G401 (cell line): ENCODE measurements at regions not wholly inside any gene's neighbourhood (a gene's known extent, or its start where the extent isn't known, plus 50 kb on each side); places are given as distances from the start of the nearest gene placed in this dataset.

Source experiments
- DNase-seq: peaks from one replicate; pipeline ENCODE4 v3.0.0-alpha.2; 2015; ENCODE audit warnings: low spot score
- in situ Hi-C: cut with HindIII; loops from 2 replicates; pipeline ENCODE4 v1.10.0; 2016; ENCODE audit warnings: low sequenced_read_pairs, mixed read lengths

DNA sequence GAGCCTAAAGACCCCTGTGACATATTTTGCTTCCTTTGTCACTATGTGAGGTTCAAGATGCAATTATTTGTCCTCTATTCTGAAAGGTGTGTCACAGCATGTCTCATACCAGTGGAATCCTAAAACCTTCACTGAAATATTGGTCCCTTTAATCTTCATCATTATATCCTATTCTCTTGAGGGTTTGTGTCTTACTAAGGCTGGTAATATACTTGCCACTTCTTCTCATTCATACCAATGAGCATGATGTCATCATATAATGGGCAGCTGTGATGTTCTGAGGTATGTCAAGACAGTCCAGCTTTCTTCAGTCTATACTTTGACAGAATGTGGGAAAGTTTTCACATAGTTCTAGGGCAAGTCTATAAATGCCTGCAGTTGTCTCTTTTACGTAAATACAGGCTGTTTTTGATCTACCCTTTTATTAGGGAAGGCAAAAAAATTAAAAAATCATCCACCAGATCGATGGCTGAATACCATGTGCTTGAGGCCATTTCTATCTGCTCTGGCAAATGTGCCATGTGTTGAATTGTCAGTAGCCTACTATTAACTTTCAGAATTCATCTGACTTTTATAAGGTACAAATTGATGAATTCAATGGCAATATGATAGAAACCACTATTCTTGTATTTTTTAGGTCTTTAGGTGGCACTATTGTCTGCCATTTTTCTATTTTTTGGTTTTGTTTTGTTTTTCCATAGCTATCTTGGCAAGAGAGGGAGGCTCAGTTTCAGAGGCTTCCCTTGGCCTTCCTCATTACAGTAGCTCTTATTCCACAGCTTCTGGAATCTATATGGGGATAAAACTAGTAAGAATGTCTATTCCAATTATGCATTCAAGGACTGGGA lies 209.0 kb downstream of the PPARGC1A start:
- peak; percentile 20 for DNase-seq
- in situ Hi-C loops: no loop called here

DNA sequence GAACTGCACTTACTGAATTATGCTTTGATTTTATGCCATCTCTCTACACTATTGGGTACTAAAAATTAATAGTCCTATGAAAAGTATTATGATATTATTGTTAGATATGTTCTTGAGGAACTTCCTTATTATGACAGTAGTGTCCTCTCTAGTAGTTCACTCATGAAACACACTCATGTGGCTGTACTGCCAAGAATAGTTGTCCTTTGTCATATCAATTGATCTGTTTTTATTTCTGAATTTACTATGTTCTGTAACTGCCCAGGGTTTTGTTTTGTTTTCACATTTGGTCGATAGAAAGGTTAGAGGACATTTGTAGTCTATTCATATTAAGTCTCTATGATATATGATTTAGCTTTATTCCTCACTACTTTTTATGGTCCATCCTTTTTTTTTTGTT lies 215.2 kb downstream of the PPARGC1A start:
- in situ Hi-C loops: no loop called here
- no peak for DNase-seq

DNA sequence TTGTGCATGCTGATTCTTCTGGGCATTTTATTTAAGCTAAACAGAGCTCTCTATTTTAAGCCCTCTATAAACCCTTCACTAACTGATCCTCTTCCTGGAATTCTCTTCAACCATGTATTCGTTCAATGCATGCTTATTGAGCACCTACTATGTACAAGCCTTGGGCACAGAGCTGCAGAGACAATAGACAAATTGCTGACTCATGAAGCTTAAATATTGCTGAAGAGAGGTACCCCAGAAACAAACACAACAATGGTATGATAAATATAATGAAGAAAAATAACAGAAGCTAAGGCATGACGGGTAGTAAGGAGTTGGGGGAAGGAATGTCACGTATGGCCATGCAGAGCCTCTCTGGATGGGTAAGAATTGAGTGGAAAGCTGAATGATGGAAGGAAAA lies 222.2 kb downstream of the PPARGC1A start:
- no peak for DNase-seq

GRCh38 chr4:23660865-23661264 lies 229.0 kb downstream of the PPARGC1A start:
- in situ Hi-C loops: no loop called here
- DNase-seq: no peak

More for the DNA sequence above, 222.2 kb downstream of the PPARGC1A start:
- in situ Hi-C loops: no loop called here

DNA sequence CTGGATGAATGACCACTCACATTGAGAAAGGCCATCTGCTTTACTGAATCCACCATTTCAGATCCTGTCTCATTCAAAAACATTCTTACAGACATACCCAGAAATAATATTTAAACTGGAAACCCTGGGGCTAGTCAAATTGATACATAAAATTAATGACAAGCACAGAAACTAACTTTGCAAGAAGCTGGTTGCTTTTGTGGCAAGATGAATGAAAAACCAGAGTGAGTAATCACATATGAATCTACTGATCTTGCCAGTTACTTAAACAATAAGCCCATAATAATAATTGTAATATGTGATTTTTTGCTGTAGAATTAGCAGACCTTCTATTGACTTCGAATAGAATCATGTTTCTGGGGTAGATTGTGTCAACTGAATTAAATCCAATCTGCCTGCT lies 235.1 kb downstream of the PPARGC1A start:
- DNase-seq: no peak
- in situ Hi-C loops: no loop called here

DNA sequence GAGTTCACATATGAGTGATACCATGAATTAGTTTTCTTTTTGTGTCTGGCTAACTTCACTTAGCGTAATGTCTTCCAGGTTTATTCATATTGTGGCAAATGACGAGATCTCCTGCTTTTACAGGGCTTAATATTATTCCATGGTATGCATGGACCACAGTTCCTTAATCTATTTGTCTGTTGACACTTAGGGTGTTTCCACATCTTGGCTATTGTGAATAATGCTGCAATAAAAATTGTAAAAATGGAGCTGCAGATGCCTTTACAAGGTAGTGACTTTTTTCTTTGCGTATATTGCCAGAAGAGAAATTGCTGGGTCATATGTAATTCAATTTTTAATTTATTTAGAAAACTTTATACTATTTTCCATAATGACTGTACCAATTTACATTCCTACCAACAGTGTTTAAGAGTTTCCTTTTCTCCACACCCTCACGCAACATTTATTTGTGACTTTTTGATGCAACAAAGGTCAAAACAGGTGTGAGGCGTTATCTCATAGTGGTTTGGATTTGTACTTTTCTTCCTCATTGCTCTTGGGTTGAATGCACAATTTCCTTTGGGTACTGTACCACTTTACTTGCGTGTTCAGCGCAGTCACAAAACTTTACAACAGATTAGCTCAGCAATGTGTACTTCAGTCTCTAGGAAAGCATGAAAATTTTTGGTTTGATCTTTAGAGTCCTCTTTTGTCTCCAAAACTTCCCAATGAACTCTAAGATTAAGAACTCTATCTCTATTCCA lies 240.8 kb downstream of the PPARGC1A start:
- in situ Hi-C loops: no loop called here
- no peak for DNase-seq

- in situ Hi-C loops: no loop called here
- no peak for DNase-seq
Measured at GRCh38 chr4:23635468-23635867, 254.4 kb downstream of the PPARGC1A start.

- in situ Hi-C loops: no loop called here
- DNase-seq: no peak
Measured at GRCh38 chr4:23631255-23631950, 258.4 kb downstream of the PPARGC1A start.

- in situ Hi-C loops: no loop called here
- no peak for DNase-seq
Measured at GRCh38 chr4:23630110-23630509, 259.7 kb downstream of the PPARGC1A start.

DNA sequence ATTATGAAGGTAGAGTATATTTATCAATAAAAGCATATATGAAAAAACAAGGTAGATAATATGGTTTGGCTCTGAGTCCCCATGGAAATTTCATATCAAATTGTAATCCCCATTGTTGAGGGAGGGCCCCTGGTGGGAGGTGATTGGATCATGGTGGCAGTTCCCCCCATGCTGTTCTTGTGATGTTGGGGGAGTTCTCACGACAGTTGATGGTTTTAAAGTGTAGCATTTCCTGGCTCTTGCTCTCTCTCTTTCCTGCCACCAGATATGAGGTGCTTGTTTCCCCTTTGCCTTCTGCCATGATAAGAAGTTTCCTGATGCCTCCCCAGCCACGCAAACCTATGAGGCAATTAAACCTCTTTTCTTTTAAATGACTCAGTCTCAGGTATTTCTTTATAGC lies 260.4 kb downstream of the PPARGC1A start:
- in situ Hi-C loops: no loop called here
- no peak for DNase-seq

DNA sequence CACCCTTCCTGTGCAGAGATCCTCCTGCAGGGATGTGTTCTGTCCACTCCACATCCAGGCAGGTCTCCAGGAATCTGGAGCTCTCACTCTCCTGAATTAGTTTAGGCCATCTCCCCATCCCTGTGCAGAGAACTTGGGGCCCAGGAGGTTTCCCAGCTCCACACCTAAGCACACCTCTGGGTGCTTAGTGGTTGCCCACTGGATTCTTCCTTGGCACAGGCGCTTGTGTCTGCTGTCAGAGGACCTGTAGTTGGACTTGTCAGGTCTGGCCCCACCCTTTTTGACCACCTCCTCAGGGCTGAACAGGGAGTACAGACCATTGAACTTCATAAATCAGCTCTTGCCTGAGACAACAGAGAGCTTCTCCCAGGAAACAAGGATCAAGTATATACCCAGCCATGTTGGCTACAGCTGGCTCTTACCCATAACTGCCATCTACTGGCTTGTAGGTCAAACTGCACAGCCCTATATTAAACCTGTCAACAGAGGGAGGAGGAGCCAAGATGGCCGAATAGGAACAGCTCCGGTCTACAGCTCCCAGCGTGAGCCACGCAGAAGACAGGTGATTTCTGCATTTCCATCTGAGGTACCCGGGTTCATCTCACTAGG lies 275.5 kb downstream of the PPARGC1A start:
- DNase-seq: no peak
- in situ Hi-C loops: no loop called here

DNA sequence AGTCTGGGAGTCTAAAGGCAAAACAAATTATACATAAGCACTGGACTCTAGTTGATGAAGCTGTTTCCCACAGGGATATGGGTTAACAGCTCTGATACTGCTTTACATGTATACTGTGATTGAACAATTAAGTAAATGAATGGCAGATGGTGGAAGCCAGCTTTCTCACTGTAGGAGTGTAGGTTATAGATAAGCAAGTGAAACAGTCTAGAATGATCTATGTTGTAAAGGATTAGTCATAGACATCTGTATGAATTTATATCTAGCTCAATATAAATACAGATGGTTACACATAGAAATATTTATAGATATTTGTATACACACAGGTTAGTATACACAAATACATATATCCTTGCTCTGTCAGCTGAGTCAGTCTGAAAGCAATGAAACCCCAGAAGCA lies 276.1 kb downstream of the PPARGC1A start:
- in situ Hi-C loops: no loop called here
- DNase-seq: no peak

DNA sequence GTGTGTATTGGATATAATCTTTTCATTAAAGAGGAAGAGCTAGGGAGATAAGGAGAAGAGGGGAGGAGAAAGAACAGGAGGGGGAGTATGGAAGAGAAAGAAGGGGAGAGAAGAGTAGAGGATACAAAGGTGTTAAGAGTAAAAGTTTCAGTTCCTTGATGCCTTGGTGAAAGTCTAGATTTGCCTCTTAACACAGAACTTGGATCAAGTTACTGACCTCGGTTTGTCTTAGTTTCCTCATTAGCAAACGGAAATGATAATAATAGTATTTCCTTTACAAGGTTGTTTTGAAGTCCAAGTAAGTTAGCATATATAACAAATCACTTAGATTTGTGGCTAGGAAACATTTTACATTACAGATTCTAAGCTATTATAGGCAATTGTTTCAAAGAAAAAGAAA lies 287.1 kb downstream of the PPARGC1A start:
- DNase-seq: no peak
- in situ Hi-C loops: no loop called here

GRCh38 chr4:23594125-23594524 lies 295.7 kb downstream of the PPARGC1A start:
- in situ Hi-C loops: no loop called here
- DNase-seq: no peak

- in situ Hi-C loops: no loop called here
- no peak for DNase-seq
Measured at GRCh38 chr4:23590431-23590830, 299.4 kb downstream of the PPARGC1A start.

DNA sequence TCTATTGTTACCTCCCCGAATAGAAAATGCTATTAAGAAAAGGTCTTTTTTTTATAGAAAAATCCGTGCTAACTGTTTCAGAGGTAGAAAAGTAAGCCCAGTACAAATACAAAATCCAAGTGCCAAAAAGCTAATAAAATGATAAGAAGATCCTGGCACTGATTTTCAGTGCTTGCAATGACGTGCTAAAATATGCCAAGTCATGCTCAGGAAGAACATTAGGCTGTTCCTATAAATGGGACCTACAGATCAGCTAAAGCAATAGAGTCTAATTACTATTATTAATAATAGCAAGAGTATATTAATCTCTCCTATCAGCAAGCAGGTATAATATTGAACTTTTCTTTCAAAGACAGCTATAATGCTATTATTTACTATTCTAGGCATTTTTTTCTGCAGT lies 305.8 kb downstream of the PPARGC1A start:
- in situ Hi-C loops: no loop called here
- DNase-seq: no peak

DNA sequence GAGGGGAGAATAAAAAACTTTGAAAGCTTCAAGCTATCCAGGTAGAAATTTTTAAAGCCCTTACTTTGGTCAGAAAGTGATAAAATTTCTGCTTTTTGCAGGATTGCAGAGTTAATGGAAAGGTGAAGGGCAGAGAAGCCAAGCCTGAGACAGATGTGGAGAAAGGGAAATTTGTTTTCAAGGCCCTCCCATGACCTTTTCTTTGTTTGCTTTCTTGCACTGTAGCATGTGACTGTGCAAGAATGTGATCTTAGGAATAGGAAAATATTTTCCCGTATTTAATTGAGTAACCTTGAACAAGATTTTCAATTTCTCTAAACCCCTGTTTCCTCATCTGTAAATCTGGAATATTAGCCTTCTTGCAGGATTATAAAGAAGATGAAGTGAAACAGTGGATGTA lies 307.2 kb downstream of the PPARGC1A start:
- in situ Hi-C loops: no loop called here
- DNase-seq: no peak

- in situ Hi-C loops: no loop called here
- DNase-seq: no peak
Measured at GRCh38 chr4:23579166-23579565, 310.7 kb downstream of the PPARGC1A start.

DNA sequence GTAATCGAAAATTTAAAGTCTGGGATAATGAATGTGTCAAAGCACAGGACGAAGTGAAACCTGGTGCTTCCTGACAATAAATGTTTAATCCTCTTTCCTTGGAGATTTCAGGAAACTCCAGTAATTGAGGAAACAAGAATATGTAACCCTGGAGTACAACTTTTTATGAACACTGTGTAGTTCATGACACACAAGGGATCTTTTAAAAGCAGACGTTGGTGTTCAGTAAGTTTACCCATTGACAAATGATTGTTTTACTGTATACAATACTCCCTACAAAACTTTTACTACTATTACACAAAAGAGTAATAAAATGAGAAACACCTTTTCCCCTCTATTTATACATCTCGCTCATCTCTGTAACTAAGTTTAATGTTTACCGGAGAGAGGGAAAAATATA lies 312.4 kb downstream of the PPARGC1A start:
- in situ Hi-C loops: no loop called here
- no peak for DNase-seq

GRCh38 chr4:23572382-23572781 lies 317.5 kb downstream of the PPARGC1A start:
- in situ Hi-C loops: no loop called here
- DNase-seq: no peak
